NCI-H2107 treated with DMSO at 0.1 percent for 48 hours (cell line): ENCODE measurements at regions not wholly inside any gene's neighbourhood (a gene's known extent, or its start where the extent isn't known, plus 50 kb on each side); places are given as distances from the start of the nearest gene placed in this dataset.
A peak's percentile ranks its signal among the peaks of the same experiment; 100 is the strongest.

Experiments
- DNase-seq: peaks from one replicate; lab custom pipeline; 2025; ENCODE audit not compliant: unreplicated experiment; lab: John Stamatoyannopoulos, UW

GRCh38 chr13:104855581-104855980, 1679.9 kb downstream of the EFNB2 start:
- no peak for DNase-seq

GRCh38 chr13:104854698-104855097, 1680.8 kb downstream of the EFNB2 start:
- no peak for DNase-seq

GRCh38 chr13:104854007-104854406, 1681.5 kb downstream of the EFNB2 start:
- no peak for DNase-seq

GRCh38 chr13:104847922-104848321, 1687.5 kb downstream of the EFNB2 start:
- DNase-seq: no peak

- no peak for DNase-seq
Observed at GRCh38 chr13:104843401-104843800, 1692.1 kb downstream of the EFNB2 start.

- DNase-seq: no peak
Observed at GRCh38 chr13:104841110-104841509, 1694.4 kb downstream of the EFNB2 start.

- DNase-seq: no peak
Observed at GRCh38 chr13:104837756-104838155, 1697.7 kb downstream of the EFNB2 start.

- no peak for DNase-seq
Observed at GRCh38 chr13:104833221-104833620, 1702.2 kb downstream of the EFNB2 start.

- no peak for DNase-seq
Observed at GRCh38 chr13:104832231-104832630, 1703.2 kb downstream of the EFNB2 start.

- peak; percentile 33 for DNase-seq
Observed at GRCh38 chr13:104831831-104832230, 1703.6 kb downstream of the EFNB2 start.

GRCh38 chr13:104823709-104824108, 1711.8 kb downstream of the EFNB2 start:
- DNase-seq: no peak

GRCh38 chr13:104823071-104823470, 1712.4 kb downstream of the EFNB2 start:
- DNase-seq: no peak

GRCh38 chr13:104817271-104817670, 1718.2 kb downstream of the EFNB2 start:
- no peak for DNase-seq

GRCh38 chr13:104816726-104817125, 1718.7 kb downstream of the EFNB2 start:
- no peak for DNase-seq

GRCh38 chr13:104810242-104810641, 1725.2 kb downstream of the EFNB2 start:
- no peak for DNase-seq

- no peak for DNase-seq
Observed at GRCh38 chr13:104809483-104809882, 1726.0 kb downstream of the EFNB2 start.

- no peak for DNase-seq
Observed at GRCh38 chr13:104805346-104805745, 1730.1 kb downstream of the EFNB2 start.

GRCh38 chr13:104799152-104799551, 1732.9 kb upstream of the SLC10A2 start:
- DNase-seq: no peak

GRCh38 chr13:104798486-104798885, 1732.3 kb upstream of the SLC10A2 start:
- no peak for DNase-seq

- no peak for DNase-seq
Observed at GRCh38 chr13:104796581-104796980, 1730.4 kb upstream of the SLC10A2 start.

- DNase-seq: no peak
Observed at GRCh38 chr13:104785952-104786351, 1719.7 kb upstream of the SLC10A2 start.

GRCh38 chr13:104784891-104785290, 1718.7 kb upstream of the SLC10A2 start:
- DNase-seq: no peak

GRCh38 chr13:104782741-104783140, 1716.5 kb upstream of the SLC10A2 start:
- no peak for DNase-seq
